ENCODE measurements at regions not wholly inside any gene's neighbourhood (a gene's known extent, or its start where the extent isn't known, plus 50 kb on each side); places are given as distances from the start of the nearest gene placed in this dataset.

GRCh38 chr15:93378558-93378957, 289.5 kb upstream of the RGMA start (continued):
- TF ChIP-seq CSRNP3 (CRISPR knock-in tag; IDR thresholded peaks at IDR 0.05), result no peak
- no peak for TF ChIP-seq ZFP30 (CRISPR knock-in tag; IDR thresholded peaks at IDR 0.05)
- no peak for TF ChIP-seq ZNF565 (CRISPR knock-in tag; conservative IDR thresholded peaks at IDR 0.05; ENCODE audit: low read depth)
- no peak for TF ChIP-seq ISL1 (CRISPR knock-in tag; IDR thresholded peaks at IDR 0.05)
- TF ChIP-seq CSDC2 (CRISPR knock-in tag; IDR thresholded peaks at IDR 0.05), result no peak

- no peak for ATAC-seq
- TF ChIP-seq ESRRG (CRISPR knock-in tag; IDR thresholded peaks at IDR 0.05) (no peak), BACH2 (CRISPR knock-in tag; IDR thresholded peaks at IDR 0.05; ENCODE audit: borderline replicate concordance) (no peak), SNAI2 (CRISPR knock-in tag; IDR thresholded peaks at IDR 0.05) (no peak), POU6F1 (CRISPR knock-in tag; IDR thresholded peaks at IDR 0.05; ENCODE audit: borderline replicate concordance, low read depth) (no peak), GLIS3 (CRISPR knock-in tag; IDR thresholded peaks at IDR 0.05) (no peak)
These were observed 283.8 kb upstream of the RGMA start for GRCh38 chr15:93372865-93373223.

GRCh38 chr15:93372208-93372864, 283.3 kb upstream of the RGMA start:
- TF ChIP-seq ARNTL (CRISPR knock-in tag; IDR thresholded peaks at IDR 0.05; ENCODE audit: borderline replicate concordance, low read depth), result no peak
- no peak for TF ChIP-seq ZC3H10 (CRISPR knock-in tag; IDR thresholded peaks at IDR 0.05)
- TF ChIP-seq TOX (CRISPR knock-in tag; IDR thresholded peaks at IDR 0.05; ENCODE audit: borderline replicate concordance), result no peak
- TF ChIP-seq ZFP3 (CRISPR knock-in tag; IDR thresholded peaks at IDR 0.05), result no peak
- no peak for TF ChIP-seq ISL1 (CRISPR knock-in tag; IDR thresholded peaks at IDR 0.05)
- TF ChIP-seq OSR1 (CRISPR knock-in tag; IDR thresholded peaks at IDR 0.05), result no peak
- TF ChIP-seq TSHZ2 (CRISPR knock-in tag; IDR thresholded peaks at IDR 0.05), result no peak
- TF ChIP-seq ZNF8 (CRISPR knock-in tag; IDR thresholded peaks at IDR 0.05), result no peak
- TF ChIP-seq ESRRG (CRISPR knock-in tag; IDR thresholded peaks at IDR 0.05), result no peak
- TF ChIP-seq ZNF70 (CRISPR knock-in tag; IDR thresholded peaks at IDR 0.05), result no peak
- TF ChIP-seq RARB (CRISPR knock-in tag; IDR thresholded peaks at IDR 0.05), result no peak
- TF ChIP-seq ZNF565 (CRISPR knock-in tag; conservative IDR thresholded peaks at IDR 0.05; ENCODE audit: low read depth), result no peak
- no peak for TF ChIP-seq POU6F1 (CRISPR knock-in tag; IDR thresholded peaks at IDR 0.05; ENCODE audit: borderline replicate concordance, low read depth)
- no peak for TF ChIP-seq ZFP30 (CRISPR knock-in tag; IDR thresholded peaks at IDR 0.05)
- no peak for TF ChIP-seq TCF4 (CRISPR knock-in tag; IDR thresholded peaks at IDR 0.05; ENCODE audit: borderline replicate concordance)
- TF ChIP-seq GLIS3 (CRISPR knock-in tag; IDR thresholded peaks at IDR 0.05), result no peak
- TF ChIP-seq SNAI2 (CRISPR knock-in tag; IDR thresholded peaks at IDR 0.05), result no peak
- ATAC-seq, result no peak

- no peak for TF ChIP-seq ZFP30 (CRISPR knock-in tag; IDR thresholded peaks at IDR 0.05)
- TF ChIP-seq GLIS3 (CRISPR knock-in tag; IDR thresholded peaks at IDR 0.05), result no peak
- TF ChIP-seq BACH2 (CRISPR knock-in tag; IDR thresholded peaks at IDR 0.05; ENCODE audit: borderline replicate concordance), result no peak
- ATAC-seq, result no peak
These were observed 277.5 kb upstream of the RGMA start for GRCh38 chr15:93366387-93367100.
